ENCODE measurements at regions not wholly inside any gene's neighbourhood (a gene's known extent, or its start where the extent isn't known, plus 50 kb on each side); places are given as distances from the start of the nearest gene placed in this dataset.

DNA sequence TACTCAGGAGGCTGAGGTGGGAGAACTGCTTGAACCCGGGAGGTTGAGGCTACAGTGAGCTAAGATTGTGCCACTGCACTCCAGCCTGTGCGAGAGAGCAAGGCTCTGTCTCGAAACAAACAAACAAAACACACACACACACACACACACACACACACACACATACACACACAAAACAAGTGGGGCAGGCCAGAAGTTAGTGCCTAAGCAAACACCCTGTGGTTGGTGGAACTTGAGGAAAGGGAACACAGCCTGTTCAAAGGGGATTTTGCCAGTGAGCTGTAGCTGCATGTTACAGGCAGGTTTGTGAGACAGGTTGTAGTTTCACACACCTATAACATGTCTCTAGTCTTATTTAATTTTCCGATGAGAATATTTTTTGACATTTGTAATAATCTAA lies 175.3 kb upstream of the CLEC14A start (continued):
- TF ChIP-seq, protein P1, sequence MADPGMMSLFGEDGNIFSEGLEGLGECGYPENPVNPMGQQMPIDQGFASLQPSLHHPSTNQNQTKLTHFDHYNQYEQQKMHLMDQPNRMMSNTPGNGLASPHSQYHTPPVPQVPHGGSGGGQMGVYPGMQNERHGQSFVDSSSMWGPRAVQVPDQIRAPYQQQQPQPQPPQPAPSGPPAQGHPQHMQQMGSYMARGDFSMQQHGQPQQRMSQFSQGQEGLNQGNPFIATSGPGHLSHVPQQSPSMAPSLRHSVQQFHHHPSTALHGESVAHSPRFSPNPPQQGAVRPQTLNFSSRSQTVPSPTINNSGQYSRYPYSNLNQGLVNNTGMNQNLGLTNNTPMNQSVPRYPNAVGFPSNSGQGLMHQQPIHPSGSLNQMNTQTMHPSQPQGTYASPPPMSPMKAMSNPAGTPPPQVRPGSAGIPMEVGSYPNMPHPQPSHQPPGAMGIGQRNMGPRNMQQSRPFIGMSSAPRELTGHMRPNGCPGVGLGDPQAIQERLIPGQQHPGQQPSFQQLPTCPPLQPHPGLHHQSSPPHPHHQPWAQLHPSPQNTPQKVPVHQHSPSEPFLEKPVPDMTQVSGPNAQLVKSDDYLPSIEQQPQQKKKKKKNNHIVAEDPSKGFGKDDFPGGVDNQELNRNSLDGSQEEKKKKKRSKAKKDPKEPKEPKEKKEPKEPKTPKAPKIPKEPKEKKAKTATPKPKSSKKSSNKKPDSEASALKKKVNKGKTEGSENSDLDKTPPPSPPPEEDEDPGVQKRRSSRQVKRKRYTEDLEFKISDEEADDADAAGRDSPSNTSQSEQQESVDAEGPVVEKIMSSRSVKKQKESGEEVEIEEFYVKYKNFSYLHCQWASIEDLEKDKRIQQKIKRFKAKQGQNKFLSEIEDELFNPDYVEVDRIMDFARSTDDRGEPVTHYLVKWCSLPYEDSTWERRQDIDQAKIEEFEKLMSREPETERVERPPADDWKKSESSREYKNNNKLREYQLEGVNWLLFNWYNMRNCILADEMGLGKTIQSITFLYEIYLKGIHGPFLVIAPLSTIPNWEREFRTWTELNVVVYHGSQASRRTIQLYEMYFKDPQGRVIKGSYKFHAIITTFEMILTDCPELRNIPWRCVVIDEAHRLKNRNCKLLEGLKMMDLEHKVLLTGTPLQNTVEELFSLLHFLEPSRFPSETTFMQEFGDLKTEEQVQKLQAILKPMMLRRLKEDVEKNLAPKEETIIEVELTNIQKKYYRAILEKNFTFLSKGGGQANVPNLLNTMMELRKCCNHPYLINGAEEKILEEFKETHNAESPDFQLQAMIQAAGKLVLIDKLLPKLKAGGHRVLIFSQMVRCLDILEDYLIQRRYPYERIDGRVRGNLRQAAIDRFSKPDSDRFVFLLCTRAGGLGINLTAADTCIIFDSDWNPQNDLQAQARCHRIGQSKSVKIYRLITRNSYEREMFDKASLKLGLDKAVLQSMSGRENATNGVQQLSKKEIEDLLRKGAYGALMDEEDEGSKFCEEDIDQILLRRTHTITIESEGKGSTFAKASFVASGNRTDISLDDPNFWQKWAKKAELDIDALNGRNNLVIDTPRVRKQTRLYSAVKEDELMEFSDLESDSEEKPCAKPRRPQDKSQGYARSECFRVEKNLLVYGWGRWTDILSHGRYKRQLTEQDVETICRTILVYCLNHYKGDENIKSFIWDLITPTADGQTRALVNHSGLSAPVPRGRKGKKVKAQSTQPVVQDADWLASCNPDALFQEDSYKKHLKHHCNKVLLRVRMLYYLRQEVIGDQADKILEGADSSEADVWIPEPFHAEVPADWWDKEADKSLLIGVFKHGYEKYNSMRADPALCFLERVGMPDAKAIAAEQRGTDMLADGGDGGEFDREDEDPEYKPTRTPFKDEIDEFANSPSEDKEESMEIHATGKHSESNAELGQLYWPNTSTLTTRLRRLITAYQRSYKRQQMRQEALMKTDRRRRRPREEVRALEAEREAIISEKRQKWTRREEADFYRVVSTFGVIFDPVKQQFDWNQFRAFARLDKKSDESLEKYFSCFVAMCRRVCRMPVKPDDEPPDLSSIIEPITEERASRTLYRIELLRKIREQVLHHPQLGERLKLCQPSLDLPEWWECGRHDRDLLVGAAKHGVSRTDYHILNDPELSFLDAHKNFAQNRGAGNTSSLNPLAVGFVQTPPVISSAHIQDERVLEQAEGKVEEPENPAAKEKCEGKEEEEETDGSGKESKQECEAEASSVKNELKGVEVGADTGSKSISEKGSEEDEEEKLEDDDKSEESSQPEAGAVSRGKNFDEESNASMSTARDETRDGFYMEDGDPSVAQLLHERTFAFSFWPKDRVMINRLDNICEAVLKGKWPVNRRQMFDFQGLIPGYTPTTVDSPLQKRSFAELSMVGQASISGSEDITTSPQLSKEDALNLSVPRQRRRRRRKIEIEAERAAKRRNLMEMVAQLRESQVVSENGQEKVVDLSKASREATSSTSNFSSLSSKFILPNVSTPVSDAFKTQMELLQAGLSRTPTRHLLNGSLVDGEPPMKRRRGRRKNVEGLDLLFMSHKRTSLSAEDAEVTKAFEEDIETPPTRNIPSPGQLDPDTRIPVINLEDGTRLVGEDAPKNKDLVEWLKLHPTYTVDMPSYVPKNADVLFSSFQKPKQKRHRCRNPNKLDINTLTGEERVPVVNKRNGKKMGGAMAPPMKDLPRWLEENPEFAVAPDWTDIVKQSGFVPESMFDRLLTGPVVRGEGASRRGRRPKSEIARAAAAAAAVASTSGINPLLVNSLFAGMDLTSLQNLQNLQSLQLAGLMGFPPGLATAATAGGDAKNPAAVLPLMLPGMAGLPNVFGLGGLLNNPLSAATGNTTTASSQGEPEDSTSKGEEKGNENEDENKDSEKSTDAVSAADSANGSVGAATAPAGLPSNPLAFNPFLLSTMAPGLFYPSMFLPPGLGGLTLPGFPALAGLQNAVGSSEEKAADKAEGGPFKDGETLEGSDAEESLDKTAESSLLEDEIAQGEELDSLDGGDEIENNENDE (IDR thresholded peaks at IDR 0.05; ENCODE audit: insufficient replicate concordance, low read length), result no peak
- no peak for TF ChIP-seq CHD2 (IDR thresholded peaks at IDR 0.05; ENCODE audit: low read length)
- no peak for TF ChIP-seq HDAC2 (IDR thresholded peaks at IDR 0.05; ENCODE audit: borderline replicate concordance in 1 of 2, low read depth in 2 of 2, low read length in 2 of 2)
- TF ChIP-seq SP1 (IDR thresholded peaks at IDR 0.05; ENCODE audit: low read depth, low read length), result no peak
- TF ChIP-seq, protein P2, sequence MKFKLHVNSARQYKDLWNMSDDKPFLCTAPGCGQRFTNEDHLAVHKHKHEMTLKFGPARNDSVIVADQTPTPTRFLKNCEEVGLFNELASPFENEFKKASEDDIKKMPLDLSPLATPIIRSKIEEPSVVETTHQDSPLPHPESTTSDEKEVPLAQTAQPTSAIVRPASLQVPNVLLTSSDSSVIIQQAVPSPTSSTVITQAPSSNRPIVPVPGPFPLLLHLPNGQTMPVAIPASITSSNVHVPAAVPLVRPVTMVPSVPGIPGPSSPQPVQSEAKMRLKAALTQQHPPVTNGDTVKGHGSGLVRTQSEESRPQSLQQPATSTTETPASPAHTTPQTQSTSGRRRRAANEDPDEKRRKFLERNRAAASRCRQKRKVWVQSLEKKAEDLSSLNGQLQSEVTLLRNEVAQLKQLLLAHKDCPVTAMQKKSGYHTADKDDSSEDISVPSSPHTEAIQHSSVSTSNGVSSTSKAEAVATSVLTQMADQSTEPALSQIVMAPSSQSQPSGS (IDR thresholded peaks at IDR 0.05; ENCODE audit: low read length), result no peak
- no peak for TF ChIP-seq CBX5 (IDR thresholded peaks at IDR 0.05; ENCODE audit: low read depth, low read length)
- no peak for TF ChIP-seq ZNF274 (IDR thresholded peaks at IDR 0.05; ENCODE audit: borderline replicate concordance, extremely low read depth, low read length)
- no peak for TF ChIP-seq TBP (IDR thresholded peaks at IDR 0.05; ENCODE audit: low read depth, low read length)

Data from H1 (cell line).